ENCODE measurements at regions not wholly inside any gene's neighbourhood (a gene's known extent, or its start where the extent isn't known, plus 50 kb on each side); places are given as distances from the start of the nearest gene placed in this dataset.

GRCh38 chr5:111004291-111004690 is 67.2 kb upstream of the TSLP start:
- peaks cover 0 to 5% of the 10 kb centered on the region in 2 donors for H3K36me3 Mint-ChIP-seq
- ATAC-seq (no peak), DNase-seq (ENCODE audit: low spot score in 2 of 2) (no peak)
- peaks cover 6 to 13% of the 10 kb centered on the region in 2 donors for H3K9me3 Mint-ChIP-seq
- no peak overlapping the region for H3K27ac Mint-ChIP-seq

GRCh38 chr5:111010783-111011182 is 60.7 kb upstream of the TSLP start:
- no peak for ATAC-seq
- Mint-ChIP-seq H3K9me3 (peaks cover 0 to 7% of the 10 kb centered on the region in 2 donors), H3K27ac (no peak overlapping the region), H3K36me3 (no peaks in the 10 kb centered on the region)
- no peak for DNase-seq (ENCODE audit: low spot score in 2 of 2)

GRCh38 chr5:111013011-111013410 is 58.5 kb upstream of the TSLP start:
- Mint-ChIP-seq H3K9me3 (peaks cover 0 to 7% of the 10 kb centered on the region in 2 donors), H3K36me3 (no peaks in the 10 kb centered on the region), H3K27ac (no peak overlapping the region)
- no peak for ATAC-seq
- no peak for DNase-seq (ENCODE audit: low spot score in 2 of 2)

GRCh38 chr5:111016801-111017200 is 54.7 kb upstream of the TSLP start:
- no peaks in the 10 kb centered on the region for H3K36me3 Mint-ChIP-seq
- ATAC-seq (no peak), DNase-seq (ENCODE audit: low spot score in 2 of 2) (no peak)
- H3K9me3 Mint-ChIP-seq, result no peaks in the 10 kb centered on the region
- no peak overlapping the region for H3K27ac Mint-ChIP-seq

GRCh38 chr5:111017731-111018130 is 53.8 kb upstream of the TSLP start:
- ATAC-seq (no peak), DNase-seq (ENCODE audit: low spot score in 2 of 2) (no peak)
- Mint-ChIP-seq H3K9me3 (no peaks in the 10 kb centered on the region), H3K36me3 (no peaks in the 10 kb centered on the region), H3K27ac (no peak overlapping the region)
